GM23338 (cell line): ENCODE measurements at regions not wholly inside any gene's neighbourhood (a gene's known extent, or its start where the extent isn't known, plus 50 kb on each side); places are given as distances from the start of the nearest gene placed in this dataset.

Experiments
- ATAC-seq: fragments of 200-7000 bp; cut with Tn5 transposase; 3 replicates; pipeline ENCODE4 v1.9.1; 2020
- DNase-seq: peaks from one replicate; pipeline ENCODE4 v3.0.0-alpha.2; 2015; ENCODE audit warnings: low spot score
- H2AFZ ChIP-seq: fragments of 200-600 bp; sonication (generic); 2 replicates; pipeline ENCODE4 v1.8.0; 2016; ENCODE audit warnings: antibody characterized with exemption, mild to moderate bottlenecking, moderate library complexity
- H3F3A ChIP-seq: fragments of 200-600 bp; sonication (generic); replicated peaks from 2 replicates; pipeline ENCODE4 v1.8.0; 2017; ENCODE audit warnings: antibody characterized with exemption, mixed run types, low read depth
- H3K27ac ChIP-seq: fragments of 200-600 bp; sonication (generic); 2 replicates; pipeline ENCODE4 v1.6.1; 2016; ENCODE audit warnings: low read depth
- H3K27me3 ChIP-seq: fragments of 200-600 bp; sonication (generic); 2 replicates; pipeline ENCODE4 v1.8.0; 2016; ENCODE audit warnings: mild to moderate bottlenecking, mixed run types, moderate library complexity; ENCODE audit not compliant: insufficient read depth
- H3K36me3 ChIP-seq: fragments of 200-600 bp; sonication (generic); 2 replicates; pipeline ENCODE4 v1.8.0; 2016; ENCODE audit warnings: mild to moderate bottlenecking; ENCODE audit not compliant: insufficient read depth
- H3K4me1 ChIP-seq: fragments of 200-600 bp; sonication (generic); 2 replicates; pipeline ENCODE4 v1.8.0; 2016; ENCODE audit warnings: mild to moderate bottlenecking, moderate library complexity; ENCODE audit not compliant: insufficient read depth
- H3K4me2 ChIP-seq: fragments of 200-600 bp; sonication (generic); 2 replicates; pipeline ENCODE4 v1.7.1; 2017; ENCODE audit warnings: mixed run types
- H3K4me3 ChIP-seq: fragments of 200-600 bp; sonication (generic); 2 replicates; pipeline ENCODE4 v1.6.1; 2016; ENCODE audit warnings: mixed run types
- H3K79me2 ChIP-seq: fragments of 200-600 bp; sonication (generic); replicated peaks from 2 replicates; pipeline ENCODE4 v1.8.0; 2017; ENCODE audit warnings: mild to moderate bottlenecking; ENCODE audit not compliant: insufficient read depth
- H3K9me2 ChIP-seq: fragments of 200-600 bp; sonication (generic); 2 replicates; pipeline ENCODE4 v1.8.0; 2017; ENCODE audit not compliant: insufficient read depth
- H4K20me1 ChIP-seq: fragments of 200-600 bp; sonication (generic); replicated peaks from 2 replicates; pipeline ENCODE4 v1.8.0; 2017; ENCODE audit warnings: mild to moderate bottlenecking; ENCODE audit not compliant: insufficient read depth
- H3K27ac Mint-ChIP-seq: 2 replicates; pipeline ENCODE4 v1.8.0; 2020; ENCODE audit warnings: inconsistent platforms, mild to moderate bottlenecking, moderate library complexity, mixed read lengths
- H3K27me3 Mint-ChIP-seq: 3 replicates; pipeline ENCODE4 v1.8.0; 2022; ENCODE audit warnings: low read depth, mild to moderate bottlenecking, moderate library complexity, mixed read lengths, inconsistent platforms; ENCODE audit not compliant: insufficient read depth, poor library complexity
- H3K36me3 Mint-ChIP-seq: 3 replicates; pipeline ENCODE4 v1.8.0; 2021; ENCODE audit warnings: low read depth, mild to moderate bottlenecking, inconsistent platforms, moderate library complexity, mixed read lengths
- H3K4me1 Mint-ChIP-seq: 3 replicates; pipeline ENCODE4 v1.8.0; 2020; ENCODE audit warnings: mild to moderate bottlenecking, inconsistent platforms, mixed read lengths
- H3K4me3 Mint-ChIP-seq: 3 replicates; pipeline ENCODE4 v1.8.0; 2021; ENCODE audit warnings: moderate library complexity, mild to moderate bottlenecking, inconsistent platforms, mixed read lengths
- H3K9me3 Mint-ChIP-seq: 3 replicates; pipeline ENCODE4 v1.8.0; 2020; ENCODE audit warnings: moderate library complexity, mild to moderate bottlenecking, inconsistent platforms, mixed read lengths
- CREB1 ChIP-seq: fragments of 250-450 bp; sonication (Bioruptor Pico); IDR thresholded peaks from 2 replicates; pipeline ENCODE4 v1.5.0; 2020; ENCODE audit warnings: low read depth, mild to moderate bottlenecking, moderate library complexity
- EZH2phosphoT487 ChIP-seq: fragments of 200-600 bp; sonication (generic); IDR thresholded peaks from one replicate; pipeline ENCODE4 v1.8.1; 2018; ENCODE audit warnings: antibody characterized with exemption; ENCODE audit not compliant: unreplicated experiment
- JUNB ChIP-seq: IDR thresholded peaks from one replicate; pipeline ENCODE4 v1.6.1; 2016; ENCODE audit warnings: antibody characterized with exemption; ENCODE audit not compliant: unreplicated experiment
- NANOG ChIP-seq: IDR thresholded peaks from 2 replicates; pipeline ENCODE4 v1.6.1; 2016; ENCODE audit warnings: antibody characterized with exemption, borderline replicate concordance
- POLR2AphosphoS5 ChIP-seq: IDR thresholded peaks from 2 replicates; pipeline ENCODE4 v1.6.1; 2016; ENCODE audit warnings: antibody characterized with exemption, low read depth
- STAT1 ChIP-seq: IDR thresholded peaks from one replicate; pipeline ENCODE4 v1.6.1; 2016; ENCODE audit warnings: antibody characterized with exemption; ENCODE audit not compliant: unreplicated experiment
- ZNF114 ChIP-seq: fragments of 250-450 bp; sonication (Bioruptor Pico); IDR thresholded peaks from 2 replicates; pipeline ENCODE4 v1.5.0; 2020; ENCODE audit warnings: mild to moderate bottlenecking, moderate library complexity
- ZNF331 ChIP-seq: fragments of 250-450 bp; sonication (Bioruptor Pico); IDR thresholded peaks from 2 replicates; pipeline ENCODE4 v1.5.0; 2020; ENCODE audit warnings: low read depth, mild to moderate bottlenecking, moderate library complexity
- TF ChIP-seq, protein P1 (sequence below): fragments of 250-450 bp; sonication (Bioruptor Pico); IDR thresholded peaks from 2 replicates; pipeline ENCODE4 v1.5.0; 2020; ENCODE audit warnings: mild to moderate bottlenecking, moderate library complexity
- TF ChIP-seq, protein P2 (sequence below), 2 experiments: fragments of 200-600 bp in 1 of 2; sonication (generic) in 1 of 2; conservative IDR thresholded peaks; 2 replicates each; pipeline versions ENCODE4 v1.5.1 to v1.6.1; 2016 to 2017; ENCODE audit warnings: antibody characterized with exemption in 2 of 2, low read depth in 2 of 2, mild to moderate bottlenecking in 2 of 2, moderate library complexity in 1 of 2
- TF ChIP-seq, protein P3 (sequence below): IDR thresholded peaks from one replicate; pipeline ENCODE4 v1.6.1; 2018; ENCODE audit warnings: antibody characterized with exemption; ENCODE audit not compliant: unreplicated experiment

DNA sequence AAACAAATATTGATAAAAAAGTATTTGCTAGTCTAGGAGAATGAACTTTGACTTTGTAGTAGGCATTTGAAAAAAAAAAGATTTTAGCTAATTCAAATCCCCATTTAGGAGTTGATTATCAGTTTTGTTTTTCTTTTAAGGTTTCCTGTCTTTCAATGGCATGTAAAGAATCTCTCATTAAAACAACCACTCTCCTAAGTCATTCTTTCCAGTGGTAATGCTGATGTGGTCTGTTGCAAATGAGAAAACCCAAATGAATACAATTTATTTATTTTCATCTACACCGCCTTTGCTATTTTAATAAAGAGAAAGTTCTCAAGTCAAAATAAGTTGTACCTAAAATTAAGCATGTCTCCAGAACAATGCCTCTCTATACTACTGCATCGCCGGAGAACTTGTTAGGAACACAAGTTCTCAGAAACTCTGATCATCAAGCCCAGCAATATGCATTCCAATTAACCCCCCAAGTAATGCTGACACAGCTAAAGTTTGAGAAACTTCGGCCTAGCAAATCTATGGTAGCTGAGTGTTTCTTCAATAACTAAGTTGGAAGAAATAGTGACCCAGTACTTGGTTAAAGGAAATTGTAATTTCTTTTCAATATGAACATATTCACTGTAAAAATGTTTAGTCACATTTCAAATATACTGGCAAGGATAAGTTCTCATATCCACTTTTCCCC, 255.1 kb downstream of the PTPRC start:
- DNase-seq (no peak), ATAC-seq (no peak)
- Mint-ChIP-seq H3K9me3 (no peaks in the 10 kb centered on the region), H3K27ac (peak overlapping the region; percentile 12; the same call in 1 of the 2 replicates), H3K4me3 (no peak overlapping the region), H3K27me3 (no peaks in the 10 kb centered on the region), H3K36me3 (no peaks in the 10 kb centered on the region), H3K4me1 (peaks cover 7% of the 10 kb centered on the region)
- no peak overlapping the region for H3K4me3 ChIP-seq
- H4K20me1 ChIP-seq: no peaks in the 10 kb centered on the region
- H3F3A ChIP-seq: no peaks in the 10 kb centered on the region
- no peaks in the 10 kb centered on the region for H3K4me1 ChIP-seq
- H3K27me3 ChIP-seq: no peaks in the 10 kb centered on the region
- no peak overlapping the region for H3K27ac ChIP-seq
- no peak overlapping the region for H3K4me2 ChIP-seq
- H3K9me2 ChIP-seq: no peaks in the 10 kb centered on the region
- H3K79me2 ChIP-seq: no peaks in the 10 kb centered on the region
- no peak for TF ChIP-seq CREB1 (CRISPR knock-in tag)
- no peak for TF ChIP-seq EZH2phosphoT487
- TF ChIP-seq, protein P1, sequence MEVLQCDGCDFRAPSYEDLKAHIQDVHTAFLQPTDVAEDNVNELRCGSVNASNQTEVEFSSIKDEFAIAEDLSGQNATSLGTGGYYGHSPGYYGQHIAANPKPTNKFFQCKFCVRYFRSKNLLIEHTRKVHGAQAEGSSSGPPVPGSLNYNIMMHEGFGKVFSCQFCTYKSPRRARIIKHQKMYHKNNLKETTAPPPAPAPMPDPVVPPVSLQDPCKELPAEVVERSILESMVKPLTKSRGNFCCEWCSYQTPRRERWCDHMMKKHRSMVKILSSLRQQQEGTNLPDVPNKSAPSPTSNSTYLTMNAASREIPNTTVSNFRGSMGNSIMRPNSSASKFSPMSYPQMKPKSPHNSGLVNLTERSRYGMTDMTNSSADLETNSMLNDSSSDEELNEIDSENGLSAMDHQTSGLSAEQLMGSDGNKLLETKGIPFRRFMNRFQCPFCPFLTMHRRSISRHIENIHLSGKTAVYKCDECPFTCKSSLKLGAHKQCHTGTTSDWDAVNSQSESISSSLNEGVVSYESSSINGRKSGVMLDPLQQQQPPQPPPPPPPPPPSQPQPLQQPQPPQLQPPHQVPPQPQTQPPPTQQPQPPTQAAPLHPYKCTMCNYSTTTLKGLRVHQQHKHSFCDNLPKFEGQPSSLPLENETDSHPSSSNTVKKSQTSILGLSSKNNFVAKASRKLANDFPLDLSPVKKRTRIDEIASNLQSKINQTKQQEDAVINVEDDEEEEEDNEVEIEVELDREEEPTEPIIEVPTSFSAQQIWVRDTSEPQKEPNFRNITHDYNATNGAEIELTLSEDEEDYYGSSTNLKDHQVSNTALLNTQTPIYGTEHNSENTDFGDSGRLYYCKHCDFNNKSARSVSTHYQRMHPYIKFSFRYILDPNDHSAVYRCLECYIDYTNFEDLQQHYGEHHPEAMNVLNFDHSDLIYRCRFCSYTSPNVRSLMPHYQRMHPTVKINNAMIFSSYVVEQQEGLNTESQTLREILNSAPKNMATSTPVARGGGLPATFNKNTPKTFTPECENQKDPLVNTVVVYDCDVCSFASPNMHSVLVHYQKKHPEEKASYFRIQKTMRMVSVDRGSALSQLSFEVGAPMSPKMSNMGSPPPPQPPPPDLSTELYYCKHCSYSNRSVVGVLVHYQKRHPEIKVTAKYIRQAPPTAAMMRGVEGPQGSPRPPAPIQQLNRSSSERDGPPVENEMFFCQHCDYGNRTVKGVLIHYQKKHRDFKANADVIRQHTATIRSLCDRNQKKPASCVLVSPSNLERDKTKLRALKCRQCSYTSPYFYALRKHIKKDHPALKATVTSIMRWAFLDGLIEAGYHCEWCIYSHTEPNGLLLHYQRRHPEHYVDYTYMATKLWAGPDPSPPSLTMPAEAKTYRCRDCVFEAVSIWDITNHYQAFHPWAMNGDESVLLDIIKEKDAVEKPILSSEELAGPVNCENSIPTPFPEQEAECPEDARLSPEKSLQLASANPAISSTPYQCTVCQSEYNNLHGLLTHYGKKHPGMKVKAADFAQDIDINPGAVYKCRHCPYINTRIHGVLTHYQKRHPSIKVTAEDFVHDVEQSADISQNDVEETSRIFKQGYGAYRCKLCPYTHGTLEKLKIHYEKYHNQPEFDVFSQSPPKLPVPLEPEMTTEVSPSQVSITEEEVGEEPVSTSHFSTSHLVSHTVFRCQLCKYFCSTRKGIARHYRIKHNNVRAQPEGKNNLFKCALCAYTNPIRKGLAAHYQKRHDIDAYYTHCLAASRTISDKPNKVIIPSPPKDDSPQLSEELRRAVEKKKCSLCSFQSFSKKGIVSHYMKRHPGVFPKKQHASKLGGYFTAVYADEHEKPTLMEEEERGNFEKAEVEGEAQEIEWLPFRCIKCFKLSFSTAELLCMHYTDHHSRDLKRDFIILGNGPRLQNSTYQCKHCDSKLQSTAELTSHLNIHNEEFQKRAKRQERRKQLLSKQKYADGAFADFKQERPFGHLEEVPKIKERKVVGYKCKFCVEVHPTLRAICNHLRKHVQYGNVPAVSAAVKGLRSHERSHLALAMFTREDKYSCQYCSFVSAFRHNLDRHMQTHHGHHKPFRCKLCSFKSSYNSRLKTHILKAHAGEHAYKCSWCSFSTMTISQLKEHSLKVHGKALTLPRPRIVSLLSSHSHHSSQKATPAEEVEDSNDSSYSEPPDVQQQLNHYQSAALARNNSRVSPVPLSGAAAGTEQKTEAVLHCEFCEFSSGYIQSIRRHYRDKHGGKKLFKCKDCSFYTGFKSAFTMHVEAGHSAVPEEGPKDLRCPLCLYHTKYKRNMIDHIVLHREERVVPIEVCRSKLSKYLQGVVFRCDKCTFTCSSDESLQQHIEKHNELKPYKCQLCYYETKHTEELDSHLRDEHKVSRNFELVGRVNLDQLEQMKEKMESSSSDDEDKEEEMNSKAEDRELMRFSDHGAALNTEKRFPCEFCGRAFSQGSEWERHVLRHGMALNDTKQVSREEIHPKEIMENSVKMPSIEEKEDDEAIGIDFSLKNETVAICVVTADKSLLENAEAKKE (CRISPR knock-in tag): no peak
- no peaks in the 10 kb centered on the region for H3K36me3 ChIP-seq
- H2AFZ ChIP-seq: no peak overlapping the region

DNA sequence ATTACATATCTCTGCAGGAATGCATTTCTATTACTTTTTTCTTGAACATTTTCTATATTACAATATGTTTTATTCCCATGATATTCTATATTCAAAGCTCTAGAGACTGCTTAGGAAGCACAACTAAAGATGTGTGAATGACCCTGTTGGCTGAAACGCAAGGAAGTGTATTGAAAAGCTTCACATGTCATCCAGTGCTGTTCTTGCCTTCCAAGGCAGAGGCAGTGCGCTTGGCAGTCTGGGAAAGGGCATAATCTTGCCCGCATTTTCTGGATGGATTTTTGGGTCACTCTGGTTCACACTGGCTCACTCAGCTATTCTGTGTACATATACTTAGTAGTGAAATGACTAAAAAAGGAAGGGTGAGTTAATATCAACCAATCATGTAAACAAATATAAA, 262.4 kb downstream of the PTPRC start:
- no peaks in the 10 kb centered on the region for H3K9me2 ChIP-seq
- no peaks in the 10 kb centered on the region for H3K27me3 ChIP-seq
- H4K20me1 ChIP-seq: no peaks in the 10 kb centered on the region
- Mint-ChIP-seq H3K27me3 (no peaks in the 10 kb centered on the region), H3K27ac (no peak overlapping the region), H3K36me3 (no peaks in the 10 kb centered on the region), H3K9me3 (no peaks in the 10 kb centered on the region), H3K4me3 (no peak overlapping the region), H3K4me1 (peaks cover 14% of the 10 kb centered on the region)
- no peaks in the 10 kb centered on the region for H3K36me3 ChIP-seq
- no peak for ATAC-seq
- peaks cover 17% of the 10 kb centered on the region for H3K4me1 ChIP-seq
- H2AFZ ChIP-seq: no peak overlapping the region
- H3K4me3 ChIP-seq: no peak overlapping the region
- no peak for DNase-seq
- no peak overlapping the region for H3K27ac ChIP-seq
- no peak overlapping the region for H3K4me2 ChIP-seq
- H3K79me2 ChIP-seq: no peaks in the 10 kb centered on the region
- H3F3A ChIP-seq: no peaks in the 10 kb centered on the region
- TF ChIP-seq JUNB: no peak
- no peak for TF ChIP-seq ZNF331
- TF ChIP-seq, protein P2, sequence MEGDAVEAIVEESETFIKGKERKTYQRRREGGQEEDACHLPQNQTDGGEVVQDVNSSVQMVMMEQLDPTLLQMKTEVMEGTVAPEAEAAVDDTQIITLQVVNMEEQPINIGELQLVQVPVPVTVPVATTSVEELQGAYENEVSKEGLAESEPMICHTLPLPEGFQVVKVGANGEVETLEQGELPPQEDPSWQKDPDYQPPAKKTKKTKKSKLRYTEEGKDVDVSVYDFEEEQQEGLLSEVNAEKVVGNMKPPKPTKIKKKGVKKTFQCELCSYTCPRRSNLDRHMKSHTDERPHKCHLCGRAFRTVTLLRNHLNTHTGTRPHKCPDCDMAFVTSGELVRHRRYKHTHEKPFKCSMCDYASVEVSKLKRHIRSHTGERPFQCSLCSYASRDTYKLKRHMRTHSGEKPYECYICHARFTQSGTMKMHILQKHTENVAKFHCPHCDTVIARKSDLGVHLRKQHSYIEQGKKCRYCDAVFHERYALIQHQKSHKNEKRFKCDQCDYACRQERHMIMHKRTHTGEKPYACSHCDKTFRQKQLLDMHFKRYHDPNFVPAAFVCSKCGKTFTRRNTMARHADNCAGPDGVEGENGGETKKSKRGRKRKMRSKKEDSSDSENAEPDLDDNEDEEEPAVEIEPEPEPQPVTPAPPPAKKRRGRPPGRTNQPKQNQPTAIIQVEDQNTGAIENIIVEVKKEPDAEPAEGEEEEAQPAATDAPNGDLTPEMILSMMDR (conservative IDR thresholded peaks at IDR 0.05; ENCODE audit: low read depth in 2 of 2): no peak
- TF ChIP-seq, protein P3, sequence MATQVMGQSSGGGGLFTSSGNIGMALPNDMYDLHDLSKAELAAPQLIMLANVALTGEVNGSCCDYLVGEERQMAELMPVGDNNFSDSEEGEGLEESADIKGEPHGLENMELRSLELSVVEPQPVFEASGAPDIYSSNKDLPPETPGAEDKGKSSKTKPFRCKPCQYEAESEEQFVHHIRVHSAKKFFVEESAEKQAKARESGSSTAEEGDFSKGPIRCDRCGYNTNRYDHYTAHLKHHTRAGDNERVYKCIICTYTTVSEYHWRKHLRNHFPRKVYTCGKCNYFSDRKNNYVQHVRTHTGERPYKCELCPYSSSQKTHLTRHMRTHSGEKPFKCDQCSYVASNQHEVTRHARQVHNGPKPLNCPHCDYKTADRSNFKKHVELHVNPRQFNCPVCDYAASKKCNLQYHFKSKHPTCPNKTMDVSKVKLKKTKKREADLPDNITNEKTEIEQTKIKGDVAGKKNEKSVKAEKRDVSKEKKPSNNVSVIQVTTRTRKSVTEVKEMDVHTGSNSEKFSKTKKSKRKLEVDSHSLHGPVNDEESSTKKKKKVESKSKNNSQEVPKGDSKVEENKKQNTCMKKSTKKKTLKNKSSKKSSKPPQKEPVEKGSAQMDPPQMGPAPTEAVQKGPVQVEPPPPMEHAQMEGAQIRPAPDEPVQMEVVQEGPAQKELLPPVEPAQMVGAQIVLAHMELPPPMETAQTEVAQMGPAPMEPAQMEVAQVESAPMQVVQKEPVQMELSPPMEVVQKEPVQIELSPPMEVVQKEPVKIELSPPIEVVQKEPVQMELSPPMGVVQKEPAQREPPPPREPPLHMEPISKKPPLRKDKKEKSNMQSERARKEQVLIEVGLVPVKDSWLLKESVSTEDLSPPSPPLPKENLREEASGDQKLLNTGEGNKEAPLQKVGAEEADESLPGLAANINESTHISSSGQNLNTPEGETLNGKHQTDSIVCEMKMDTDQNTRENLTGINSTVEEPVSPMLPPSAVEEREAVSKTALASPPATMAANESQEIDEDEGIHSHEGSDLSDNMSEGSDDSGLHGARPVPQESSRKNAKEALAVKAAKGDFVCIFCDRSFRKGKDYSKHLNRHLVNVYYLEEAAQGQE: no peak
- no peak for TF ChIP-seq ZNF114 (CRISPR knock-in tag)
- no peak for TF ChIP-seq STAT1
- no peak for TF ChIP-seq EZH2phosphoT487
- TF ChIP-seq NANOG: no peak
- no peak for TF ChIP-seq CREB1 (CRISPR knock-in tag)
- TF ChIP-seq POLR2AphosphoS5: no peak
